ENCODE measurements at regions not wholly inside any gene's neighbourhood (a gene's known extent, or its start where the extent isn't known, plus 50 kb on each side); places are given as distances from the start of the nearest gene placed in this dataset.

GRCh38 chr5:17058438-17058837 is 122.3 kb upstream of the MYO10 start:
- TF ChIP-seq CTCF (IDR thresholded peaks at IDR 0.05; ENCODE audit: low read depth, low read length), result no peak
- TF ChIP-seq POLR2A (IDR thresholded peaks at IDR 0.05; ENCODE audit: extremely low read depth, insufficient read length), result no peak

All from NB4 (cell line).